Ascending aorta (tissue), 2 donors: ENCODE measurements at regions not wholly inside any gene's neighbourhood (a gene's known extent, or its start where the extent isn't known, plus 50 kb on each side); places are given as distances from the start of the nearest gene placed in this dataset.

Experiments
- DNase-seq, 2 donors: peaks; one replicate each; pipeline ENCODE4 v3.0.0-alpha.2; 2019; ENCODE audit warnings: low spot score in 2 of 2
- H3K27ac ChIP-seq, 2 donors: fragments of 200-600 bp; sonication (generic); one replicate each; pipeline ENCODE4 v1.5.1; 2016 to 2017; ENCODE audit warnings: mild to moderate bottlenecking in 1 of 2
- H3K27me3 ChIP-seq: fragments of 200-600 bp; sonication (generic); one replicate; pipeline ENCODE4 v1.5.1; 2017
- H3K36me3 ChIP-seq, 2 donors: fragments of 200-600 bp; sonication (generic); one replicate each; pipeline ENCODE4 v1.5.1; 2016
- H3K4me1 ChIP-seq, 2 donors: fragments of 200-600 bp; sonication (generic); one replicate each; pipeline ENCODE4 v1.5.1; 2016 to 2017; ENCODE audit warnings: mild to moderate bottlenecking in 1 of 2
- H3K4me3 ChIP-seq, 2 donors: fragments of 200-600 bp; sonication (generic); one replicate each; pipeline ENCODE4 v1.5.1; 2016 to 2017; ENCODE audit warnings: mild to moderate bottlenecking in 1 of 2
- H3K9me3 ChIP-seq, 2 donors: fragments of 200-600 bp; sonication (generic); one replicate each; pipeline ENCODE4 v1.5.1; 2016
- intact Hi-C: fragments of 100-400 bp; cut with DNase I; formaldehyde crosslinking; loops from one replicate; pipeline ENCODE4 v1.15.1; 2023
- TF ChIP-seq, protein P1 (sequence below), 3 experiments: fragments of 200-600 bp in 2 of 3; fragments of 450-650 bp in 1 of 3; sonication (generic) in 2 of 3; IDR thresholded peaks; one replicate each; pipeline ENCODE4 v1.5.1; 2016 to 2019; ENCODE audit warnings: antibody characterized with exemption in 3 of 3, mild to moderate bottlenecking in 1 of 3, moderate library complexity in 1 of 3

DNA sequence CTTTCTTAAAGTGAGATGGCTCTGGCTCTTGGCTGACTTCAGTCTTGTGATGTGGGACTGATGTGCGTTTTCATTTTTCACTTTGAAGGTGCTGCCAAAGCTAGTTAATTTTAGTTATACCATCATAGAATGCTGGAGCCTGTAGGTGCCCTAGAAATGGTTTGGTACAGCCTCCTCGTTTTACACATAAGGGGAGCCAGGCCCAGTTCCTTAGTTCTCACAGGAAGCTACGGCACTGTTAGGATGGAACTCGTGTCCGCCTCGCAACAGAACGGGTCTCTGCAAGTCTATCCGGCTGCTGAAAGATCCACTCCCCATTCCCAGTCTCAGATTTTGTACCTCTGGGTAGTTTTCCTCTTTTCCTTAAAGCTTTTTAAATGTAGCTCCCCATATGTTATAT, 173.2 kb upstream of the PRPS1L1 start:
- TF ChIP-seq, protein P1, sequence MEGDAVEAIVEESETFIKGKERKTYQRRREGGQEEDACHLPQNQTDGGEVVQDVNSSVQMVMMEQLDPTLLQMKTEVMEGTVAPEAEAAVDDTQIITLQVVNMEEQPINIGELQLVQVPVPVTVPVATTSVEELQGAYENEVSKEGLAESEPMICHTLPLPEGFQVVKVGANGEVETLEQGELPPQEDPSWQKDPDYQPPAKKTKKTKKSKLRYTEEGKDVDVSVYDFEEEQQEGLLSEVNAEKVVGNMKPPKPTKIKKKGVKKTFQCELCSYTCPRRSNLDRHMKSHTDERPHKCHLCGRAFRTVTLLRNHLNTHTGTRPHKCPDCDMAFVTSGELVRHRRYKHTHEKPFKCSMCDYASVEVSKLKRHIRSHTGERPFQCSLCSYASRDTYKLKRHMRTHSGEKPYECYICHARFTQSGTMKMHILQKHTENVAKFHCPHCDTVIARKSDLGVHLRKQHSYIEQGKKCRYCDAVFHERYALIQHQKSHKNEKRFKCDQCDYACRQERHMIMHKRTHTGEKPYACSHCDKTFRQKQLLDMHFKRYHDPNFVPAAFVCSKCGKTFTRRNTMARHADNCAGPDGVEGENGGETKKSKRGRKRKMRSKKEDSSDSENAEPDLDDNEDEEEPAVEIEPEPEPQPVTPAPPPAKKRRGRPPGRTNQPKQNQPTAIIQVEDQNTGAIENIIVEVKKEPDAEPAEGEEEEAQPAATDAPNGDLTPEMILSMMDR (IDR thresholded peaks at IDR 0.05) = no peak
- H3K27ac ChIP-seq = peak overlapping the region; percentile 27 to 52
- H3K27me3 ChIP-seq = no peaks in the 10 kb centered on the region
- peaks cover 0 to 4% of the 10 kb centered on the region in 2 donors for H3K4me1 ChIP-seq
- H3K4me3 ChIP-seq = no peak overlapping the region
- intact Hi-C loops = no loop called here
- no peaks in the 10 kb centered on the region for H3K9me3 ChIP-seq
- DNase-seq = no peak
- H3K36me3 ChIP-seq = no peaks in the 10 kb centered on the region

DNA sequence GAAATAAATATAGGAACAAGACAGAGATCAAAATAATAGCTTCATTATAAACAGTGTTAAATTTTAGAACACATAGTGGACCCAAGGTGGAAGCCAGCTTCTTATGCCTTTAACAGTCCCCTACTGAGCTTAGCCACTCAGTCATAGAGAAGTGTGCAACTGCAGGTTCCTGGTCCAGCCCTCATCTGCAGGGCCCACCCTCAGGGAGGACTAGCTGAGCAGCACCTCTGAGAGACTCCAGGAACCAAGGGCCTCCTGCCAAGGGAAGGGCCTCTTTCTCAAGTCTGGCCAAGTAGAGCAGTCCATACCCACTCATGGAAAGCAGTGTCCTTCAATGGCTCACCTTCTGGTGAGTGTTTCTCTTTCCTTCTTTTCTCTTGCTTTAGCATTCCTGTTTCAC, 173.7 kb upstream of the PRPS1L1 start:
- Histone ChIP-seq H3K27ac (peak overlapping the region; percentile 27 to 52), H3K4me3 (no peak overlapping the region), H3K27me3 (no peaks in the 10 kb centered on the region), H3K36me3 (no peaks in the 10 kb centered on the region), H3K9me3 (no peaks in the 10 kb centered on the region), H3K4me1 (peaks cover 0 to 4% of the 10 kb centered on the region in 2 donors)
- intact Hi-C loops = no loop called here
- no peak for DNase-seq
- TF ChIP-seq, protein P1 (IDR thresholded peaks at IDR 0.05) = no peak

DNA sequence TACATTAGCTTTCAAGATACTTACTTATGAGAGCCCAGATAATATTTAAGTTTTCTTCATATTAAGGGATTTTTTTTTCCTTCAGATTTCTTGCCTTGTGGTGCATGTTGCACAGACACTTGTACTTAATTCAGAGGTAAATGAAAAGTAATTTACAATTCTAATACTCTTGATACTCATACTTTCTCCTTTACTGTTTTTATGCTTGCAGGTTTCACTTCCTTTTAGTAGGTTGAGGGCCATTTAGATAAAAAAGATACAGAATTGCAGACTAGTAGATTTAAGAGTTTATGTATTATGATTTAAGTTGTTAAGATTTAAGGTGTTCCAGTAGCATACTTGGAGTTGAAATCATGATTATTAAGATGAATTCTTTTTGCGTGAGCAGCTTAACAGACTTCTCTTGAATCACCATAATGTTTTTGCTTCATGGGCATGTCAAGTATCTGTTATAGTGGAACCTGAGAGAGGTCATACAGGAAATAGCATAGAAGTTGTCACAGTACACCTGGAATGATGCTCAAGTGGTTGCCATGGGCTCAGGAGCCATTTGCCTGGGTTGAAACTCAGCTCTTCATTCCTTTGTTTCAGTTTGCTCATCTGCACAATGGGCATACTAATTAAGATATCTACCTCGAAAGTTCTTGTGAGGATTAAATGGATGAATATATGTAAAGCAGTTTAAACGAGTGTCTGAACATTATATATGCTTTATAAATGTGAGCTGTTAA, 174.8 kb upstream of the PRPS1L1 start:
- peaks cover 0 to 4% of the 10 kb centered on the region in 2 donors for H3K4me1 ChIP-seq
- no peaks in the 10 kb centered on the region for H3K27me3 ChIP-seq
- H3K9me3 ChIP-seq = no peaks in the 10 kb centered on the region
- no peak overlapping the region for H3K27ac ChIP-seq
- intact Hi-C loops = no loop called here
- TF ChIP-seq, protein P1 (IDR thresholded peaks at IDR 0.05) = no peak
- no peak for DNase-seq
- no peaks in the 10 kb centered on the region for H3K36me3 ChIP-seq
- no peak overlapping the region for H3K4me3 ChIP-seq

DNA sequence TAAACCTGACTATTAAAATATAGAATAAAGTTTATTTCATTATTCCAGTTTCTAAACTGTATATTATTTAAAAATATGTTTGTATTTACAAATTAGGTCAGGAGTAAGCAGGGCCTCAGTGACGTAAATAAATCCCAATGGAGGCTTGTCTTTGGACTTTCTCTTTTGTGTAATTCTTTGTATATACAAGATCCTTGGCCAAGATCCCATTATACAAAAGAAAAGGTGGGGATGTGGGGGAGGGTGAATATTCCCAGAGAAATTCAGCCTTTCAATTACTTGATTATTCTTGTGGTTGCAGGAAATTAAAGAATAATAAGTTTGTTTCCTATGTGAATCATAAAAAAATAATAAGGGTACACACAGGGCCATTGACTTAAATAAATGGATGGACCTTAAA, 178.7 kb upstream of the PRPS1L1 start:
- no peak for DNase-seq
- intact Hi-C loops = no loop called here
- H3K27me3 ChIP-seq = no peaks in the 10 kb centered on the region

DNA sequence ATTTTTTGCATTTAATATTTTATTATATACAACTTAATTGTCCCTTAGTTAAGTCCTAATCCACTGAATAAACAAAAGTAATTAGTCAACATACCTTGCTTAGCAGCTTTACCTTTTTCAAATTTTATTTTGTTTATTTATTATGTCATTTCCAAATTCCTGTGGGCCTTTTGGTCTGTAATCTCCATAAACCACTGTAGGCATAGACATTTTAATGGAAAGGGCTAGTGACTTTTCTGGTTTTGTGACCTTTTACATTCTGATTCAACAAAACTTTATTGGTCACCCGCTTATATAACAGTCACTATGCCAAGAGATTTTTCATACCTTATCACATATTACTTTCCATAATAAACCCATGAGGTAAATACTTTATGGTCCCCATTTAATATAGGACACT, 181.3 kb upstream of the PRPS1L1 start:
- no peak for DNase-seq
- H3K9me3 ChIP-seq = no peaks in the 10 kb centered on the region
- intact Hi-C loops = no loop called here
- TF ChIP-seq, protein P1 (IDR thresholded peaks at IDR 0.05) = no peak
- H3K36me3 ChIP-seq = no peaks in the 10 kb centered on the region
- H3K4me3 ChIP-seq = no peak overlapping the region
- H3K27me3 ChIP-seq = no peaks in the 10 kb centered on the region
- H3K27ac ChIP-seq = no peak overlapping the region
- H3K4me1 ChIP-seq = no peaks in the 10 kb centered on the region

More for the DNA sequence above, 178.7 kb upstream of the PRPS1L1 start:
- no peaks in the 10 kb centered on the region for H3K36me3 ChIP-seq
- H3K9me3 ChIP-seq = no peaks in the 10 kb centered on the region
- no peak overlapping the region for H3K4me3 ChIP-seq
- TF ChIP-seq, protein P1 (IDR thresholded peaks at IDR 0.05) = no peak
- H3K4me1 ChIP-seq = peaks cover 0 to 4% of the 10 kb centered on the region in 2 donors
- no peak overlapping the region for H3K27ac ChIP-seq
